K562 (cell line): ENCODE measurements at regions not wholly inside any gene's neighbourhood (a gene's known extent, or its start where the extent isn't known, plus 50 kb on each side); places are given as distances from the start of the nearest gene placed in this dataset.

ENCODE experiments used
- ATAC-seq: fragments of 200-7000 bp; cut with Tn5 transposase; 3 replicates; pipeline ENCODE4 v1.9.1; 2020; ENCODE audit warnings: moderate library complexity
- BruUV-seq: library from RNA; stranded (reverse); fragments of 400-500 nt; replicated peaks from 2 replicates; lab custom pipeline; 2021; lab: Mats Ljungman, UMichigan
- CTCF ChIA-PET: fragments of 300-600 bp; formaldehyde crosslinking; extraction: SDS; loops from one replicate; lab custom pipeline; 2021; ENCODE audit warnings: low intra/inter-chr PET ratio; lab: Yijun Ruan, JAX
- POLR2A ChIA-PET: fragments of 300-600, 350-650 bp; sonication (Branson Sonifier 250); formaldehyde crosslinking; extraction: SDS; loops from one replicate; lab custom pipeline; 2021; ENCODE audit warnings: antibody characterized with exemption, inconsistent platforms; lab: Yijun Ruan, JAX
- DNase-seq, 4 experiments: peaks; one replicate each; pipeline versions ENCODE4 v3.0.0 to v3.0.0-alpha.2; 2011 to 2018; ENCODE audit warnings: low spot score in 3 of 4, mixed read lengths in 3 of 4; ENCODE audit errors: extremely low read depth in 1 of 4
- FAIRE-seq: peaks from 2 replicates; lab custom pipeline; 2011; peaks lifted over from hg19 to GRCh38; lab: Jason Lieb, UNC
- H2AFZ ChIP-seq: 2 replicates; pipeline ENCODE4 v1.6.0; 2011; ENCODE audit warnings: low read depth, low read length, control low read depth, inconsistent platforms
- H3K27ac ChIP-seq: fragments of 200-600 bp; 3 replicates; pipeline ENCODE4 v1.8.0; 2011; ENCODE audit warnings: low read depth, mild to moderate bottlenecking, control low read depth, inconsistent platforms, low read length, moderate library complexity, mixed read lengths; ENCODE audit errors: extremely low read depth
- H3K27me3 ChIP-seq, 2 experiments: fragments of 300-600 bp in 1 of 2; 2 replicates in 1 of 2; 3 replicates in 1 of 2; pipeline versions ENCODE4 v1.6.0 to v1.8.0; 2011; ENCODE audit warnings: inconsistent platforms in 2 of 2, low read length in 2 of 2, mild to moderate bottlenecking in 1 of 2, mixed read lengths in 1 of 2, moderate library complexity in 1 of 2; ENCODE audit not compliant: control insufficient read depth in 2 of 2, insufficient read depth in 2 of 2
- H3K36me3 ChIP-seq: fragments of 300-600 bp; 3 replicates; pipeline ENCODE4 v1.8.0; 2011; ENCODE audit warnings: mild to moderate bottlenecking, low read length, inconsistent platforms; ENCODE audit not compliant: control insufficient read depth, insufficient read depth
- H3K4me1 ChIP-seq, 2 experiments: fragments of 200-600 bp in 1 of 2; replicated peaks in 1 of 2; 2 replicates in 1 of 2; 3 replicates in 1 of 2; pipeline versions ENCODE4 v1.5.1 to v1.8.0; 2011; ENCODE audit warnings: inconsistent platforms in 2 of 2, low read length in 2 of 2, mild to moderate bottlenecking in 1 of 2, mixed read lengths in 1 of 2, moderate library complexity in 1 of 2; ENCODE audit not compliant: control insufficient read depth in 2 of 2, insufficient read depth in 2 of 2
- H3K4me2 ChIP-seq: 2 replicates; pipeline ENCODE4 v1.6.1; 2011; ENCODE audit warnings: low read length, control low read depth, inconsistent platforms, mixed read lengths; ENCODE audit not compliant: insufficient read depth
- H3K4me3 ChIP-seq: fragments of 200-600 bp; sonication (generic), shearing (Covaris generic); 2 replicates; pipeline ENCODE4 v1.5.1; 2016; ENCODE audit warnings: control low read depth, inconsistent platforms
- H3K79me2 ChIP-seq: fragments of 200-600 bp; 3 replicates; pipeline ENCODE4 v1.8.0; 2011; ENCODE audit warnings: low read length, inconsistent platforms; ENCODE audit not compliant: control insufficient read depth, insufficient read depth
- H3K9ac ChIP-seq, 2 experiments: 2 replicates each; pipeline versions ENCODE4 v1.6.0 to v1.6.1; 2011; ENCODE audit warnings: low read depth in 2 of 2, low read length in 2 of 2, control low read depth in 1 of 2, inconsistent platforms in 1 of 2, mild to moderate bottlenecking in 1 of 2, mixed read lengths in 1 of 2; ENCODE audit not compliant: insufficient read depth in 1 of 2
- H3K9me1 ChIP-seq: one replicate; pipeline ENCODE4 v1.6.0; 2011; ENCODE audit warnings: inconsistent platforms, mild to moderate bottlenecking, low read length, moderate library complexity; ENCODE audit not compliant: control insufficient read depth, insufficient read depth
- H3K9me3 ChIP-seq: replicated peaks from 2 replicates; pipeline ENCODE4 v1.5.1; 2011; ENCODE audit warnings: low read depth, low read length, inconsistent platforms; ENCODE audit not compliant: control insufficient read depth, insufficient read depth
- H4K20me1 ChIP-seq: replicated peaks from 2 replicates; pipeline ENCODE4 v1.6.1; 2011; ENCODE audit warnings: low read length, inconsistent platforms, mixed read lengths; ENCODE audit not compliant: control insufficient read depth, insufficient read depth
- CREB3 ChIP-seq: fragments of 450-650 bp; conservative IDR thresholded peaks from 2 replicates; pipeline ENCODE4 v1.6.1; 2016; ENCODE audit warnings: missing genetic modification characterization, low read depth, mild to moderate bottlenecking, missing compliant biosample characterization, moderate library complexity
- ERF ChIP-seq: fragments of 450-650 bp; formaldehyde crosslinking; IDR thresholded peaks from 2 replicates; pipeline ENCODE4 v1.4.0; 2020; ENCODE audit warnings: mild to moderate bottlenecking, mixed read lengths
- GATAD2A ChIP-seq: fragments of 450-650 bp; IDR thresholded peaks from 2 replicates; pipeline ENCODE4 v1.6.1; 2017
- HDGF ChIP-seq: fragments of 450-650 bp; IDR thresholded peaks from 2 replicates; pipeline ENCODE4 v1.6.1; 2016
- MIER1 ChIP-seq: fragments of 450-650 bp; IDR thresholded peaks from 2 replicates; pipeline ENCODE4 v1.6.1; 2016; ENCODE audit warnings: antibody characterized with exemption, mild to moderate bottlenecking, low read depth
- MTA1 ChIP-seq: fragments of 450-650 bp; IDR thresholded peaks from 2 replicates; pipeline ENCODE4 v1.6.1; 2017; ENCODE audit warnings: borderline replicate concordance
- POLR2AphosphoS5 ChIP-seq: IDR thresholded peaks from 2 replicates; pipeline ENCODE4 v1.6.1; 2011; ENCODE audit warnings: mild to moderate bottlenecking, low read depth, low read length, moderate library complexity; ENCODE audit not compliant: control insufficient read depth, insufficient read depth
- SIN3B ChIP-seq: fragments of 450-650 bp; IDR thresholded peaks from 2 replicates; pipeline ENCODE4 v1.6.1; 2017; ENCODE audit warnings: low read depth, mild to moderate bottlenecking, moderate library complexity
- TCF7L2 ChIP-seq: fragments of 150-350 bp; IDR thresholded peaks from 2 replicates; pipeline ENCODE4 v1.6.1; 2016; ENCODE audit warnings: low read depth, mild to moderate bottlenecking, low read length, moderate library complexity
- ZNF274 ChIP-seq: IDR thresholded peaks from 2 replicates; pipeline ENCODE4 v1.6.1; 2011; ENCODE audit warnings: low read depth, mild to moderate bottlenecking, low read length, moderate library complexity, borderline replicate concordance
- ZNF354B ChIP-seq: fragments of 250-450 bp; sonication (Bioruptor Pico); IDR thresholded peaks from 2 replicates; pipeline ENCODE4 v1.4.0; 2020
- WGBS: fragments of 100-300 bp; shearing (Covaris generic); methylation state at CpG from one replicate; pipeline ENCODE4 v1.1.6; 2016; ENCODE audit warnings: low coverage, mixed read lengths; ENCODE audit not compliant: insufficient coverage; ENCODE audit errors: missing lambda C conversion rate; 5-methylcytosine and 5-hydroxymethylcytosine counted together
- in situ Hi-C: fragments of 300-500 bp; cut with MboI; formaldehyde crosslinking; loops from 4 replicates; pipeline ENCODE4 v1.15.0; 2018; ENCODE audit warnings: inconsistent platforms, mixed read lengths
- intact Hi-C: fragments of 100-400 bp; cut with micrococcal nuclease; formaldehyde crosslinking; loops from 2 replicates; pipeline ENCODE4 v1.14.2; 2022
- TF ChIP-seq, protein P1 (sequence below): fragments of 450-650 bp; IDR thresholded peaks from 2 replicates; pipeline ENCODE4 v1.6.1; 2016; ENCODE audit warnings: mild to moderate bottlenecking, moderate library complexity

DNA sequence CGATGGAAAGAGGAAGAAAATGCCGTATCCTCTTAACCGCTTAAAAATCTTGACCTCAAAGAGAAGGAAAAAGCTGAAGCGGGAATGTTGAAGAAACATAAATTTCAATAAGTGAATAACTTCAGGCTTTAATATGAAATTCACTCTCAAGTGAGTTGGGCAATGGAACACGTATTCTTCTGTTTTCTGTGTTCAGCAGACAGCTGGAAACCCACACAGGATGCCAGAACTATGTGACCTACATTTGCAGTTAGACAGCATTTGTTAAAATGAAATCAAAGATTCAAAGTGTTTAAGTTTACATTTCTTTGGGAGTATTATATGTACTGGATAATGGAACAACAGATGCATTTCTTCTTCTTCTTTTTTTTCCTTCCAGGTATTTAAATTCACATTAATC, 80.5 kb upstream of the SPATS2L start:
- H3K9ac ChIP-seq, result no peak overlapping the region
- ATAC-seq (no peak), FAIRE-seq (no peak), DNase-seq (no peak)
- 39% methylated on average over 5 of the region's 5 CpGs for WGBS
- in situ Hi-C loops (no loop called here), intact Hi-C loops (no loop called here)
- no peaks in the 10 kb centered on the region for H3K27me3 ChIP-seq
- no peaks in the 10 kb centered on the region for H3K4me1 ChIP-seq
- H3K9me1 ChIP-seq, result no peaks in the 10 kb centered on the region
- POLR2A ChIA-PET, result no interaction called here
- H2AFZ ChIP-seq, result no peak overlapping the region
- H3K4me3 ChIP-seq, result no peak overlapping the region
- CTCF ChIA-PET, result no interaction called here
- H4K20me1 ChIP-seq, result no peaks in the 10 kb centered on the region
- TF ChIP-seq TCF7L2 (no peak), CREB3 (no peak), GATAD2A (no peak), HDGF (no peak), ZNF354B (no peak), MIER1 (no peak), ZNF274 (no peak), POLR2AphosphoS5 (no peak), MTA1 (no peak), ERF (no peak), SIN3B (no peak)
- TF ChIP-seq, protein P1, sequence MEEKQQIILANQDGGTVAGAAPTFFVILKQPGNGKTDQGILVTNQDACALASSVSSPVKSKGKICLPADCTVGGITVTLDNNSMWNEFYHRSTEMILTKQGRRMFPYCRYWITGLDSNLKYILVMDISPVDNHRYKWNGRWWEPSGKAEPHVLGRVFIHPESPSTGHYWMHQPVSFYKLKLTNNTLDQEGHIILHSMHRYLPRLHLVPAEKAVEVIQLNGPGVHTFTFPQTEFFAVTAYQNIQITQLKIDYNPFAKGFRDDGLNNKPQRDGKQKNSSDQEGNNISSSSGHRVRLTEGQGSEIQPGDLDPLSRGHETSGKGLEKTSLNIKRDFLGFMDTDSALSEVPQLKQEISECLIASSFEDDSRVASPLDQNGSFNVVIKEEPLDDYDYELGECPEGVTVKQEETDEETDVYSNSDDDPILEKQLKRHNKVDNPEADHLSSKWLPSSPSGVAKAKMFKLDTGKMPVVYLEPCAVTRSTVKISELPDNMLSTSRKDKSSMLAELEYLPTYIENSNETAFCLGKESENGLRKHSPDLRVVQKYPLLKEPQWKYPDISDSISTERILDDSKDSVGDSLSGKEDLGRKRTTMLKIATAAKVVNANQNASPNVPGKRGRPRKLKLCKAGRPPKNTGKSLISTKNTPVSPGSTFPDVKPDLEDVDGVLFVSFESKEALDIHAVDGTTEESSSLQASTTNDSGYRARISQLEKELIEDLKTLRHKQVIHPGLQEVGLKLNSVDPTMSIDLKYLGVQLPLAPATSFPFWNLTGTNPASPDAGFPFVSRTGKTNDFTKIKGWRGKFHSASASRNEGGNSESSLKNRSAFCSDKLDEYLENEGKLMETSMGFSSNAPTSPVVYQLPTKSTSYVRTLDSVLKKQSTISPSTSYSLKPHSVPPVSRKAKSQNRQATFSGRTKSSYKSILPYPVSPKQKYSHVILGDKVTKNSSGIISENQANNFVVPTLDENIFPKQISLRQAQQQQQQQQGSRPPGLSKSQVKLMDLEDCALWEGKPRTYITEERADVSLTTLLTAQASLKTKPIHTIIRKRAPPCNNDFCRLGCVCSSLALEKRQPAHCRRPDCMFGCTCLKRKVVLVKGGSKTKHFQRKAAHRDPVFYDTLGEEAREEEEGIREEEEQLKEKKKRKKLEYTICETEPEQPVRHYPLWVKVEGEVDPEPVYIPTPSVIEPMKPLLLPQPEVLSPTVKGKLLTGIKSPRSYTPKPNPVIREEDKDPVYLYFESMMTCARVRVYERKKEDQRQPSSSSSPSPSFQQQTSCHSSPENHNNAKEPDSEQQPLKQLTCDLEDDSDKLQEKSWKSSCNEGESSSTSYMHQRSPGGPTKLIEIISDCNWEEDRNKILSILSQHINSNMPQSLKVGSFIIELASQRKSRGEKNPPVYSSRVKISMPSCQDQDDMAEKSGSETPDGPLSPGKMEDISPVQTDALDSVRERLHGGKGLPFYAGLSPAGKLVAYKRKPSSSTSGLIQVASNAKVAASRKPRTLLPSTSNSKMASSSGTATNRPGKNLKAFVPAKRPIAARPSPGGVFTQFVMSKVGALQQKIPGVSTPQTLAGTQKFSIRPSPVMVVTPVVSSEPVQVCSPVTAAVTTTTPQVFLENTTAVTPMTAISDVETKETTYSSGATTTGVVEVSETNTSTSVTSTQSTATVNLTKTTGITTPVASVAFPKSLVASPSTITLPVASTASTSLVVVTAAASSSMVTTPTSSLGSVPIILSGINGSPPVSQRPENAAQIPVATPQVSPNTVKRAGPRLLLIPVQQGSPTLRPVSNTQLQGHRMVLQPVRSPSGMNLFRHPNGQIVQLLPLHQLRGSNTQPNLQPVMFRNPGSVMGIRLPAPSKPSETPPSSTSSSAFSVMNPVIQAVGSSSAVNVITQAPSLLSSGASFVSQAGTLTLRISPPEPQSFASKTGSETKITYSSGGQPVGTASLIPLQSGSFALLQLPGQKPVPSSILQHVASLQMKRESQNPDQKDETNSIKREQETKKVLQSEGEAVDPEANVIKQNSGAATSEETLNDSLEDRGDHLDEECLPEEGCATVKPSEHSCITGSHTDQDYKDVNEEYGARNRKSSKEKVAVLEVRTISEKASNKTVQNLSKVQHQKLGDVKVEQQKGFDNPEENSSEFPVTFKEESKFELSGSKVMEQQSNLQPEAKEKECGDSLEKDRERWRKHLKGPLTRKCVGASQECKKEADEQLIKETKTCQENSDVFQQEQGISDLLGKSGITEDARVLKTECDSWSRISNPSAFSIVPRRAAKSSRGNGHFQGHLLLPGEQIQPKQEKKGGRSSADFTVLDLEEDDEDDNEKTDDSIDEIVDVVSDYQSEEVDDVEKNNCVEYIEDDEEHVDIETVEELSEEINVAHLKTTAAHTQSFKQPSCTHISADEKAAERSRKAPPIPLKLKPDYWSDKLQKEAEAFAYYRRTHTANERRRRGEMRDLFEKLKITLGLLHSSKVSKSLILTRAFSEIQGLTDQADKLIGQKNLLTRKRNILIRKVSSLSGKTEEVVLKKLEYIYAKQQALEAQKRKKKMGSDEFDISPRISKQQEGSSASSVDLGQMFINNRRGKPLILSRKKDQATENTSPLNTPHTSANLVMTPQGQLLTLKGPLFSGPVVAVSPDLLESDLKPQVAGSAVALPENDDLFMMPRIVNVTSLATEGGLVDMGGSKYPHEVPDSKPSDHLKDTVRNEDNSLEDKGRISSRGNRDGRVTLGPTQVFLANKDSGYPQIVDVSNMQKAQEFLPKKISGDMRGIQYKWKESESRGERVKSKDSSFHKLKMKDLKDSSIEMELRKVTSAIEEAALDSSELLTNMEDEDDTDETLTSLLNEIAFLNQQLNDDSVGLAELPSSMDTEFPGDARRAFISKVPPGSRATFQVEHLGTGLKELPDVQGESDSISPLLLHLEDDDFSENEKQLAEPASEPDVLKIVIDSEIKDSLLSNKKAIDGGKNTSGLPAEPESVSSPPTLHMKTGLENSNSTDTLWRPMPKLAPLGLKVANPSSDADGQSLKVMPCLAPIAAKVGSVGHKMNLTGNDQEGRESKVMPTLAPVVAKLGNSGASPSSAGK, result no peak
- H3K36me3 ChIP-seq, result no peaks in the 10 kb centered on the region
- no peaks in the 10 kb centered on the region for H3K79me2 ChIP-seq
- H3K27ac ChIP-seq, result no peak overlapping the region
- no peak overlapping the region for H3K4me2 ChIP-seq
- no TSS peak for BruUV-seq
- no peaks in the 10 kb centered on the region for H3K9me3 ChIP-seq
